Activated CD8-positive, alpha-beta memory T cell treated with anti-CD3 and anti-CD28 coated beads for 24 hours (primary cell): ENCODE measurements at regions not wholly inside any gene's neighbourhood (a gene's known extent, or its start where the extent isn't known, plus 50 kb on each side); places are given as distances from the start of the nearest gene placed in this dataset.
A peak's percentile ranks its signal among the peaks of the same experiment; 100 is the strongest.

Source experiments
- DNase-seq: peaks from one replicate; pipeline ENCODE4 v3.0.0-alpha.2; 2020

DNA sequence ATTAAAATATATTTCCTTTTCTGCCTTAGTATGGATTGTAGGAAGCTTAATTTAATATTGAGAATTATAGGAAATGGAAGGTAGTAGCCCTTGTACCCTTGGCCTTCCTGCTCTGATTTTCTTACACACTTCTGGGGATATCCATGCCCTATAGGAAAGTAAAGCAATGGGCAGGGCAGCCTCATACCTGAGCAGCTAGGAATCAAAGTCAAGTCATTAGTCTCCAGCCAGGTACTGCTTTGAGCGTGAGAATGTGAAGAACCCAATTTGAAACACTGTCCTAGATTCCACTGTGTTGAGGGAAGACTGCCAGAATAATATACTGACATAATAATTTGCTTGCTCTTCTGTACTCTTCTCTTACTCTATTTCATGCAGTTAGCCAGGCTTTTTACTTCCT, 51.0 kb upstream of the L3MBTL3 start:
- no peak for DNase-seq

DNA sequence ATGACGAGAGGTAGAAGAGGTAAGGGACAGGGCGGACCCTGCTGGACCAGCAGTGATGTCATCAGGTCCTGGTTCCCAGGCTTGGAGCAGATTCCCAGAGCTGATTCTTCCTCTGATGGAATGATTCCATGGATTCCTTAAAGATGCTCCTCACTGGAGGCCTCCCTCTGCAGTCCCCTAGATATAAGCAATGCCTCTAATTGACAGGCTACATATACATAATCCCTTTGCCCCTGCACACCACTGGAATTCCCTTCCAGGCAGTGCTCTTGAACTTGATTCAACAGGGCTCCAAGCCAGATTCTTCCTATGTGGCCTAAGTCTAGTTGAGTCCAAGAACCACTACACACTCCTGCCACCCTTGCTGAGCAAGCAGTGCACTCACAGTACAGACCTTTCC, 52.3 kb upstream of the L3MBTL3 start:
- no peak for DNase-seq

DNA sequence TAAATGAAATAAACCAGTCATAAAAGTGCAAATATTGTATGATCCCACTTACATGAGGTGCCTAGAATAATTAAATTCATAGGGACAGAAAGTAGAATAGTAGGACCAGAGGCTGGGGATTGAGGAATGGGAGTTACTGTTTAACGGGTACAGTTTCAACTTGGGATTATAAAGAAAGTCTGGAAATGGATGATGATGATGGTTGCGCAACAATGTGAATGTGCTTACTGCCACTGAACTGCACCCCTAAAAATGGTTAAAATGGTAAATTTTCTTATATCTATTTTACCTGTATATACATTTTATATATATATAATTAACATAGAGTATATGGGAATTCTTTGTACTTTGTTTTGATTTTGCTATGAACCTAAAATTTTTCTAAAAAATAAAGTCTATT, 53.3 kb upstream of the L3MBTL3 start:
- no peak for DNase-seq

DNA sequence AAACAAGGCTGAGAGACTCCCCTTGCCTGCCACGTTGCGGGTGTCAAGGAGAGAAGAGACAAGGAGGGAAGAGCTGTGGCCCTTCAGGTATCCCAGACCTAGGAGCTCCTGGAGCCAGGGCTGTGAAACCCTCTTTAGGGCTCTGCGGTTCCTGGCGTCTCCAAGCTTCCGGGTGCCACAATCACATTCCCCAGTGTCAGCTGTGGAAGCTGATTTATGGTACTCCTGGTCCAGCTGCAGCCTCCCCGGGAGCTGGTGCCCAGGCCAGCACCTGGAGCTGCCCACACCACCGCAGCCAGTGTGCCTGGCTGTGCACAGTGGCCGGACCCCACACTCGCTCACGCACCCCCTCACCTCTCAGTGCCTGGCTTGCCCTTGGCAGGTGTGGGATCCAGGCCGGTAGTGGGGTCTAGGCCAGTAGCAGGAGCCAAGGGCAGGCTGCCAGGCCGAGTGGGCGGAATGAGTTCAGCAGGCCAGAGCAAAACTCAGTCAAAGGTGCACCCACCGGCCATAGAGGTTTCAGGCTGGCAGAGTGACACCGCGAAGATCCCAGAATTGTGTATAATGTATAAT, 58.9 kb upstream of the L3MBTL3 start:
- DNase-seq = no peak

DNA sequence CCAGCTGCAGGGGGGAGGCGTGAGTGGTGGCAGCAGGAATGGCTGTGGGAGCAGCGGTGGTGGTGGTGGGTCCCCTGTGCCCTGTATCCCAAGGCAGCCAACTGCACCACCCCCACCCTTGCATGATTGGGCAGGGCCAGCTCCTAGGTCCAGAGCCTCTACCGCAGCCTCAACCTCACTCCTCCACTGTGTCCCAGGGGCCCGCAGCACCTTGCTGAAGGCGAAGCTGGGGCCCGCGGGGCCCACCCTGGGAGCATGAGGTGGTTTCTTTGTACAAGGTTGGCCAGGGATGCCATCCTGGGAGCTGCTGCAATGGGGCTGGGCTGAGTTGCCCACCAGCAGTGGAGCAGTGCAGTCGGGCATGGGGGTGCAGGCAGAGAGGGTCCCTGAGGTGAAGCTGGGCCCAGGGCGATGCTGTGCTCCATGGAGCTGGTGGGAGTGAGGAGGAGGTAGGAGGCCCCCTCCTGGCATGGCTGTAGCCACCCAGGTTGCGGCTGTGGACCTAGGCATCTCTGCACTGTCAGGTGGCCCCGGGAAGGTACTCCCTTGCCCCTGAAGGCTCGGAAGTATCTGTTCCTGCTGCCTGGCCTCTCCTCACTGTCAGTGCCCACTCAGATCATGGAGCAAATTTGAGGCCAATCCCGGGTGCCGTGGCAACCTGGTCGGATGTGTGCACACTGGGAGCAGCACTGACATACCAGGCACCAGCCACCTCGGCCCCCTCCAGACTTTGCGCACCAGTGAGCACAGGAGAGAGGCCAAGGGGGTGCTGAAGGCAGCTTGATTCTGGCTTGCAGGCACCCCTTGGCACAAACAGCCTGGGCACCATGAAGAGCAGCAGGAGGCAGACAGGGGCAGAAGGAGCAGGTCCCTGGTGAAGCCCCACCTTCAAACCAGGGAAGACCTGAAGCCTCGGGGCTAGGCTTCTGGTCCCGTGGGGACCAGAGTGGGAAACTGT, 60.2 kb upstream of the L3MBTL3 start:
- DNase-seq = no peak

DNA sequence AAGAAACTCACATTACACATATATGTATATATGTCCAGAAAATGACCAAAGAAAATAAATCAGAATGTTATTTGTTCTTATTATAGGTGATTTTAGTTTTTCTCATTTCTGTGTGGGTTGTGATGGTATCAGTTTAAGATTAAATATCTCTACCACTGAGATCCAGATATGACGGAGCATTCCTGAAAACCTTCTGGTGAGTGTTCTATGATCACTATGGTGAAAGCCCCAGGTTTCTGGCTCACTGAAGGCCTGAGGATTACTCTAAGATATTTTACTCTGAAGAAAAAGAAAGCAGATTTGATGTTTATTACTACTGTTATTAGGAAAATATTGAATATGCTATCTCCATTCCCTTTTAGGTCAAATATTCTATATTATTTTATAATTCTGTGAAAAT, 62.8 kb upstream of the L3MBTL3 start:
- no peak for DNase-seq

DNA sequence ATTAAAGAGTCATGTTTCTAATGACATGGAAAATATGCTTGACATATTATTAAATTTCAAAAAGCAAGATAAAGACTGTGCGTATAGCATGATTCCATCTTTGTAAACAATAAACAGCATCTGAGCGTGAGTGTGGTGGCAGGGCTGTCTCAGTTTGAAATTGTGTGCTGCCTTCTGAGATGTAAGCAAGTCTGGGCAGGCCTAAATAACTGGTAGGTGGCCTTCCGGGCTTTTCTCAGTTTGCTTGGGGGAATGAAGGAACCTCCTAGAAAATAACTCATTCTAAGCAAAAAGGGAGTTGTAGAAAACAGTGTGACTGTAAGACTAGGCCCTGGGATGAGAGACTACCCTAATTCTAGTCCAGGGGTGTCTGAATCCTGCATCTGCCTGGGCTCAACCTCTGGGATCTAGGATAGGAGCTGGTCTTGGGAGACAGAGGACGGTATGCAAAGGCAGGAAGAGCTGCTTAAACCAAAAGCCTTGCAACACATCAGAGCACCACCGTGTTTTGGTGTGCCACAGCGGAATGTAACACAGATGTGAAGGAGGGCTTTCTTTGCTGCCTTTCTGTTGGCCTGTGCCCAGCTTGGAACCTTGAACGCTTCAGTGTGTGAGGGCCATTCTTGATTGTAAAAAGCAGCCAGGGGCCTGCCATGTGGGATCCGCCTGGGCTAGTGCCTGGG, 63.5 kb upstream of the L3MBTL3 start:
- DNase-seq = no peak

DNA sequence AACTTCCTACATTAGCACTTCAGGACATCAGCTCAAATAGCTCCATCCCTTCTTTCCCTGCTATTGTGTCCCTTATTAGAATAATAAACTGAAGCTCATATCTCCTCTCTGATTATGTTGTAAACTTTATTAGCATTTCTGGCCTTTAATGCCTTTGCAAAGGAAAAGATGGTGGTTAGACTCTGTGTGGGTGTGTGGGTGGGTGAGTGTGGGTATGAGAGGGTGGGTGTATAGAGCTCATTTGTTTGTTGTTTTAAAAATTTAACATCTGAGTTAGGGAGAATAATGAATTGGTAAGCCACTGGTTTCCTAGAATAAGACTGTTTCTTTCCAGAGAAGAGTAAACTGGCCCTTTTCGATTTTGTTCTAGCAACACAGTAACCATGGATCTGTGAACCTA, 70.6 kb upstream of the L3MBTL3 start:
- DNase-seq = no peak

DNA sequence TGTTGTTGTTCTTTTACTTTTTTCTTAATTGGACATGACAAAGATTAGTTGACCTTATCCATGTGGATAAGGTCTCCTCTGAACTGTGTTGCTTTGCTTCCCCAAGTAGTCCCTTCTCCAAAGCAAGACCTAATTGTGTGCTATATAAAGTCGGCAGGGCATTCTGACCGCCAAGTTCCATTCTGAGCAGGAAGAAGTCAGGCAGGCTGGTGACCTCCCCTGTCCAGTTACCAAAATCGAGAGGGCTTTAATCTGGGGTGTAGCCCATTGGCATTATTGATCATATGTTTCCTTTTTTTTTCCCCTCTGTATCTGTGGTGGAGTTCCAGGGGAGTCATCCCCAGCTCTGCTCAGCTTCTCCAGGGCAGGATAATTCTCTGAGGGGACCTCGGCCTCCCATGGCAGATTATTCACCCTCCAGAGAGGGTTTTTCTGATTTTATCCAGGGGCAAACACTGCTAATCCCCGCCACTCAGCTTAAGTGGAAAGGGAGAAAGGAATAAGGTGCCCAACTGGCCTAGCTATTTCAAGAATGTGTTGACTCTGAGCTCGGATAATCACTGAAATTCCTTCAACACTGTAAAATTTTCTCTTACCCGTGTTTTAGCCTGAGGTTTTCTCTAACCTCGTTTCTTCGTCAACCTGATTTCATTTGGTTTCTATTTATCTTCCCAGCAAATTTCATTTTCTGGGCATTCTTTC, 71.8 kb upstream of the L3MBTL3 start:
- no peak for DNase-seq

DNA sequence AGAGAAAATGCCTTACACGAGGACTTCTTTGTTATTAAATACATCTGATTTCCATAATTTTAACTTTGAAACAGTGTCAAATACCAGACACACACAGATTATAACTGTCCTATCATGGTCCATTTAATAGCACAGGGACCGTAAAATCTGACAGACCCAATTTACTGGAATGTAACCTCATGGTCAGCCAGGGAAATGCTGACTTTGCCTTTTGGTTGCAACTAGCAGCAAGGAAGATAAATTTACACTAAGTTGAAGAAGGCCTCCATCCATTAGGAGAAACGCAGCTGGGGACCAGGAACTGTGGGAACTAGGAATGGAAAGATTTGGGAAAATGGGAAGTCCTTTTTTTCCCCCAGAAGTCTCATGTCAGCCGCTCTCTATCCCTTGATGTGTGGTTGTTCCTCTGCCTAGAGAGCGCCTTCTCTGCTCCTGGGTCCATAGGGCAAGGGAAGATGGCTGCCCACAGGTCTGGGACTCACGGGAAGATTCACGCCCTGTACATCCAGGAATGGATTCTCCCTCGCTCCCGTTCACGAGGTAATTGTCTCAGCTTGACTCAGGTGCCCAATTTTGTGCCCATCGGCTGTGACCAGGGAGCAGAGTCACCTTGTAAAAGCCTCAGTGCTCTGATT, 74.6 kb upstream of the L3MBTL3 start:
- no peak for DNase-seq

DNA sequence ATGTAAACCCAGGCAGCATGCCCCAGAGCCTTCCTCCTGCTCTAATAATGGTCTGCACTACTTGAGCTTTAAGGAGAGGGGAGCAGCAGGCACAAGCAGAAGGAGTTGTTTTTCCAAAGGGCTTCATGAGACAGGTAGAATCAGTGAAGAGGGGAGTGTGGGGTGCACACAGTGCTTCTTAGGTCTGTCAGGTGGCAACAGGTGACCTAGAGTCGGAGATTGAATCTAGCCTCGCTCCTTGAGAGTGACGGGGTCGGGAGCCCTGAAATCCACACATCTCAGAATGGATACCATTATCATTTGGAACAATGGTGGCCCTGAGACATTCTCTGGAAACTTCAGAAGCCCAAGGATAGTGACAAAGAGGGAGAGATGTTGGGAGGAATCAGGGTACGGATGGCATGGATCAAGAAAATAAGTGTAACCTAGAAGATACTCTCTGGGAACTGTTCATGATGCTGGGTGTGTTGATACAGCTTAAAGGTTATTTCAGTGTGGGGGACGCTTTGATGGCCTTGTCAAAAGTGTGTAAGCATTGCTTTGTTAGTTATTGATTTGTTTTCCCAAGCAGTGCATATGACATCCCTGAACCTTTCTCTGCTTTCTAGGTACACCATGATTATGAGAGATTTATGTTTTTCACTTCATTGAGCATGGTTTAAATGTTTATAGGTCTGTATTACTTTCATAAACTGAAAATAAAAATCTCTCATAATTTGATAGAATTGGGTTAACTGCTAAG, 77.8 kb upstream of the L3MBTL3 start:
- DNase-seq = no peak

DNA sequence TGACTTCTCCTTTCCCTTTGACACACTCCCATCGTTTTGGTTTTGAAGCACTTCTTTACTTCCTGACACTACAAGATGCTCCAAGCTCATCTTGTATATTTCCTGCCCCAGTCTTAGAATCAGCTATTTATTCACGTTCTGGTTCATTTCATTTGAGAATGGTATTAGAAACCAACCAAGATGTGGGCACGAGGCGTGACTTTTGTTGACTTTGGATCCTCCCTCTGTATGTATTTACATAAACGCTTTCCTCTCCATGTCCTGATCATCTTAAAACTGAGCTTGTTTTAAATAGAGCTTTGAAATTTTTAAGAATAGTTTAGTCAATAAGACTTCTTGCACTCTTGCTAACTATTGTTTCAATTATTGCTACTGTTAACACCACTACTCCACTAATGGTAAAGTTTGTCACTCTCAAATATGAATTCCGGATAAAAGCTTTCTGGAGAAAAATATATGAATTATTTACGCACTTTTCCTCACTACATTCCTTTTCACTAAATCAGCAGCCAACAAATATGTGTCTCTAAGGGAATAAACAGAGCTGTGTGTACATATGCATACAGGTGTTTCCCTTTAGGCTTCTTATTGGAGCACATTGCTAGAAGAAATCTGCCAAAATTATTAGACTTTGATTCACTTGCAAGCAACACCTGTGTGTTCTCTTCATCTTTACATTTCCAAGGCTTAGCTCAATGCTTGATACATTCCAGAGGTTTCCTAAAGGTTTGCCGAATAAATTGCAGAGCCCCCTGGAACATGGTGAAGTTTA, 77.3 kb upstream of the TMEM244 start:
- no peak for DNase-seq

DNA sequence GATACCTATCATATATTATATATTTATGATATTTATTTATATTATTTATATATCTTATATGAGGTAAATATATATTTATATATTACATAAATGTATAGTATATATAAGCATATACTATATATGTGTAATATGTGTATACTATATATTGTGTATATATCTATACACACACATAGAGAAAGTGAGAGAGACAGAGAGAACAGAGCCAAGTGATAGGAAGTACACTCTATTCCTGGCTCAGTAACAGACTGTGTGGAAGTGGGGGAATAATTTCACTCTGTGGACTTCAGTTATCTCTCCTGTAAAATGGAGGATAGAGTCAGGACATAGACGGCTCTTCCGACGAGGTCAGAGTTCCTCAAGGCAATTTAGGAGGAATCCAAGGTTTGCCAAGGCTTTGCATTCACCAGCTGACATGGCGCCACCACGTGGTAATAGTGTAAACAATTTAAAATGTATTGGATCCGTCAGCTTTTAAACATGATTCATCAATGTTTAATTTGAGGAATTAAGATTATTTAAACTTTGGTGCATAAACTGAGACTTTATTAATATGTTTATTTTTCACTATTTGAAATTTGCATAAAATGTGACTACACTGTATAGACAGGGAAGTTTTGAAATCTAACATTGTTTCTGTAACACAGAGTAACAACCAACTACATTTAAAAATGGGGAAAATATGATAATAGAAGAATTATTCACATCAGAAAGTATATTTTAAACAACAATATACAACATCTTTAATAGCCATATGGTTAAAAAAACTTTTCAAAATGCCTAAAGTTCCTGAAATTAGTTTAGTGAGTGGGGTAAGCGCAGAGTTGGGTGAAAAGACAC, 75.4 kb upstream of the TMEM244 start:
- peak; percentile 66 for DNase-seq

DNA sequence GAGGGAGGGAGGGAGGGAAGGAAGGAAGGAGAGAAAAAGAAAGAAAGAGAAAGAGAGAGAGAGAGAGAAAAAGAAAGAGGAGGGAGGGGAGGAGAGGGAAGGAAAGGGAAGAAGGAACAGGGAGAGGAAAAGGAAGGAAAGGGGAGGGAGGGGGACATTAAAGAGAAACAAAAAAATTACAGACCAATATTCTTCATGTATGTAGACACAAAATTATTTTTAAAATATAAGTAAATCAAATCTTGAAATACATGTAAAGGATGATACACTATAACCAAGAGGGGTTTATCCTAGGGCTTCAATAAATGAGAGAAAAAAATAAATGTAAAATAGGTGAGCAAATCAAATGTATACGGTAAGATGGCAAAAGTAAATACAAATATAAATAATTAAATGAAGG, 71.2 kb upstream of the TMEM244 start:
- DNase-seq = no peak

DNA sequence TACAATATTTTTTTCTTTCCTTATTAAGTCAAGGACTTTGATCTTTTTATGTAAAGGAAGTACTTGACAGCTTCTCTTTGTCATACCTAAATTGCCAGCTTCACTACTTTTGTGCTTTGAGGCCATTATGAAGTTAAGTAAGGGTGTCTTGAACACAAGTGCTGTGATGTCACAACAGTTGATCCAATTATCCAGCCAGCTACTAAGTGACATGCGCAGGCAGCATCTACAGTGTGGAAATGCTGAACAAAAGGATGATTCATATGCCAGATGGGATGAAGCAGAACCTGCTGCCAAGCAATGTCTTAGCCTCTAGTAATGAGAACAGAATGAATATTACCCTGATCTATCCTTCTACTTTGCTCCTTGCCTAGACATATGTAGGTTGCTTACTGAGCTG, 68.3 kb upstream of the TMEM244 start:
- DNase-seq = no peak

DNA sequence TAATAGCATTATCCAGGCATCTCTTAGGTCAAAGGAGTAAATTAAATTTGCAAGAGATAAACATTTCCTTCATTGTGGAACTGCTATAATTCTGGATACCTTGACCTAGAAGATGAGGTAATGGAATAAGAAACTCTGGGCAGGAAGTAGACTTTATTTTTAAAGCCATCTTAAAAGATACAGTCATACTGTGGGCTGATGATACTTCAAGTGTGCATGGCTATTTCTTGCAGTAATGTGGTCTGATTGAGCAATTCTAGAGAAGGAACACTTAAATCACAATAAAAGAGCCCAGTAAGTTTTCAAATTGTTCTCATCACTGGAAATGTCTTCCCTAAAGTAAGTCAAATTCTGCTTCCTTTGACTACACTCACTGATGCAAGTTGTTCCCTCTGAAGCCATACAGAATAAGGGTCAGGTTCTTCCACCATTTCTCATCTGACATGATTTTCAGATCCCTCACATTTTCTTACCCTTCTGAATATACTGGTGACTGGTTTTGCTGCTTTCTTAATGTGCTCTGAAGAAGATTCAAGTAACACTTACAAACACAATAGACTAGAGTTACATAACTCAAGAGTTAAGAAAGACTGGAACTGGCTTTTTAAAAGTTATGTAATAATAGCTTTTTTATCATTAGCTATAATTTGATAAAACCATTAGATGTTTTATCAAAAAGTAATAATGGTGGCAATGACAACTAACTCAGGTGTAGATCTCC, 62.6 kb upstream of the TMEM244 start:
- no peak for DNase-seq

DNA sequence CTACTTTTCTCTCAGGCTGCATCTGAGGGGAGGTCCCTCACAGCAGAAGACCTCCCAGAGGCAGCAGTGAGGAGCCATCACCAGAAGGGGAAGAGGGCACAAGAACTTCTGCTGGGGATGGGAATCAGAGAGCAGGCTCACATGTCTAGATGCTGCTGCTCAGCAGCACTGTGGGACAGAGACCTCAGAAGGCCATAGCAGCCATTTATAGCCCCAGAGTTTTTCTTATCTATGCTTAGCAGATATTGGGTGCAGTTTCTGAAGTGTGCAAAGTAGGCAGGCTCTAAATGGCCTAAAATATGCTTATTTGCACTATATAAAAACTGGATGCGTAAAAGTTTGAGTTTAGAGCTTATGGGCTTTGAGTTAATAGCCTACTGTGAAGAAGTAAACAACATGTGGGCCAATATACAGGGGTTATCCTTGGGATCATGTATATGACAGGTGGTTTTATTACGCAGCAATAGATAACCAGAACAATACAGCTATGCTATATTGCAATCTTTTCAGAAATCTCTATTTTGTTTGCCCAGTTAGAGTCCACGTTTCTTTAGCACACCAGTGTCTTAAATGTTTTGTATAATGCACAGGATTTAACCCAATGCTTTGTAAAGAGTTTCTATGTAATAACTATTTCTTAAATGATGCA, 60.2 kb upstream of the TMEM244 start:
- no peak for DNase-seq

DNA sequence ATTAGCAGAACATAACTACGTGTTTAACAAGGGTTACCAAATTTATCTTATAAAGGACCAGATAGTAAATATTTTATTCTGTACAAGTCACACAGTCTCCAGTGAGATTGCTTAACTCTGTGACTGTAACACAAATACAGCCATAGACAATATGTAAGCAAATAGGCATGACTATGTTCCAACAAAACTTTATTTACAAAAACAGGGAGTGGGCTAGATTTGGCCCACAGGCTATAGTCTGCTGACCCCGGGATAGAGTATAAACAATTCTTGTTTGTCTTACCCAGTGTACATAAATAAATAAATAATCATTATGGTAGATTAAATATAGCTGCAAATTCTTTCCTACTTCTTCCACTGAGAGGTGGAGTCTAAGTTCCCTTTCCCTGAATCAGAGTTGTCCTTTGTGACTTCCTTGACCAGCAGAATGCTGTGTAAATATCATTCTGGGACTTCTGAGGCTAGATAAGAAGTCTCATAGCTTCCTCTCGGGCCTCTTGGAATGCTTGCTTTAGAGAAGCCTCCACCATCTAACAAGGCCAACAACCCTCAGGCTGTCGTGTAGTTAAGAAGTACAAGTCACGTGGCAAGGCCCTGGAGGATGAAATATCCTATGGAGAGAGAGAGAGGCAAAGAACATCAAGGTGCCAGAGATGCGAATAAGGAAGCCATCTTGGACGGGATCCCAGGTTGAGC, 59.1 kb upstream of the TMEM244 start:
- DNase-seq = no peak

DNA sequence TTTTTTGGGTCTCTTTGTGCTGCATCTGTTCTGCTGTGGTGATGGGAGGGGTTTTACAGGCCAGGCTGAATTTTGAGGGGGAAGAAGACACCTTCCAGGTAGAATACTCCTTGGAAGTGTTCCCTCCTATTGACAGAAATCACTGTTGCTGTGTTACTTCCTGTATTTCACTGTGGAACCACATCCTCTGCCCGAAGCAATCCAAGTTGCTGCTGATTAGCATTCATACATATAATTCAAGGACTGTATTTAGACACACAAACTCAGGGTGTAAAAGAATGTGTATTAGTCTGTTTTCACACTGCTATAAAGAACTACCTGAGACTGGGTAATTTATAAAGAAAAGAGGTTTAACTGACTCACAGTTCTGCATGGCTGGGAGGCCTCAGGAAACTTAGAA, 50.6 kb upstream of the TMEM244 start:
- no peak for DNase-seq
